ENCODE measurements at regions not wholly inside any gene's neighbourhood (a gene's known extent, or its start where the extent isn't known, plus 50 kb on each side); places are given as distances from the start of the nearest gene placed in this dataset.

GRCh38 chr1:195958131-195958530 is 650.1 kb downstream of the KCNT2 start (continued):
- TF ChIP-seq ZNF644 (tag; IDR thresholded peaks at IDR 0.05; ENCODE audit: low read depth) (no peak), FOXA3 (CRISPR knock-in tag; conservative IDR thresholded peaks at IDR 0.05 in 1 of 2, IDR thresholded peaks at IDR 0.05 in 1 of 2) (no peak), ZNF324 (CRISPR knock-in tag; IDR thresholded peaks at IDR 0.05) (no peak), ATF1 (CRISPR knock-in tag; IDR thresholded peaks at IDR 0.05) (no peak), ATF1 (tag; IDR thresholded peaks at IDR 0.05) (no peak), PURB (CRISPR knock-in tag; IDR thresholded peaks at IDR 0.05; ENCODE audit: low read depth) (no peak), HNRNPK (IDR thresholded peaks at IDR 0.05; ENCODE audit: low read depth, low read length, poor library complexity, severe bottlenecking) (no peak), ZNF174 (CRISPR knock-in tag; IDR thresholded peaks at IDR 0.05) (no peak), MTF1 (CRISPR knock-in tag; IDR thresholded peaks at IDR 0.05; ENCODE audit: borderline replicate concordance) (no peak)

GRCh38 chr1:195956845-195957244 is 651.4 kb downstream of the KCNT2 start:
- Histone ChIP-seq H3K36me3 (ENCODE audit: control insufficient read depth, insufficient read depth, low read length) (no peaks in the 10 kb centered on the region), H3K9me3 (replicated peaks; ENCODE audit: control insufficient read depth, insufficient read depth, low read depth, low read length) (no peaks in the 10 kb centered on the region), H3K27ac (ENCODE audit: extremely low read depth, low read depth, low read length) (no peak overlapping the region), H4K20me1 (replicated peaks; ENCODE audit: control insufficient read depth, insufficient read depth, low read length) (no peaks in the 10 kb centered on the region), H3K9me1 (ENCODE audit: control insufficient read depth, insufficient read depth, low read length) (no peaks in the 10 kb centered on the region), H3K27me3 (ENCODE audit: control insufficient read depth in 2 of 2, insufficient read depth in 2 of 2, low read length in 2 of 2) (no peaks in the 10 kb centered on the region), H3K4me2 (ENCODE audit: insufficient read depth, low read length) (no peak overlapping the region), H2AFZ (ENCODE audit: low read depth, low read length) (no peak overlapping the region), H3K9ac (ENCODE audit: insufficient read depth in 1 of 2, low read depth in 2 of 2, low read length in 2 of 2) (no peak overlapping the region), H3K79me2 (ENCODE audit: control insufficient read depth, insufficient read depth, low read length) (no peaks in the 10 kb centered on the region), H3K4me1 (replicated peaks in 1 of 2; ENCODE audit: control insufficient read depth in 2 of 2, insufficient read depth in 2 of 2, low read length in 2 of 2) (no peaks in the 10 kb centered on the region), H3K4me3 (no peak overlapping the region)
- no peak for DNase-seq (ENCODE audit: extremely low read depth in 1 of 4, low spot score in 3 of 4)
- CTCF ChIA-PET (ENCODE audit: low intra/inter-chr PET ratio) = no interaction called here
- intact Hi-C loops (cut with micrococcal nuclease) = no loop called here
- ATAC-seq = no peak
- POLR2A ChIA-PET = interaction anchor here (1.4 kb wide), 1 partner anchor 11 kb away, joined by 6 read pairs; no protein-coding TSS in a partner anchor
- no peak for TF ChIP-seq ZSCAN29 (IDR thresholded peaks at IDR 0.05)
- 0 out of 2 replicates have a peak, but pooled peaks have one; percentile 10 for TF ChIP-seq ZNF316 (IDR thresholded peaks at IDR 0.05)
- no peak for TF ChIP-seq ZSCAN32 (CRISPR knock-in tag; IDR thresholded peaks at IDR 0.05)
- TF ChIP-seq CTBP1 (IDR thresholded peaks at IDR 0.05; ENCODE audit: borderline replicate concordance) = no peak
- no peak for TF ChIP-seq NFIC (IDR thresholded peaks at IDR 0.05)
- no peak for TF ChIP-seq NKRF (IDR thresholded peaks at IDR 0.05; ENCODE audit: borderline replicate concordance)
- TF ChIP-seq CEBPB (tag; IDR thresholded peaks at IDR 0.05) = peak; percentile 54; the same call in 1 of the 2 replicates
- no peak for TF ChIP-seq RHOXF2B (CRISPR knock-in tag; conservative IDR thresholded peaks at IDR 0.05)
- TF ChIP-seq ZBTB8A (IDR thresholded peaks at IDR 0.05; ENCODE audit: partially characterized antibody) = no peak
- no peak for TF ChIP-seq CEBPG (CRISPR knock-in tag; IDR thresholded peaks at IDR 0.05)
- TF ChIP-seq CEBPG (tag; conservative IDR thresholded peaks at IDR 0.05 in 1 of 2, IDR thresholded peaks at IDR 0.05 in 1 of 2) = peak; percentile 23 to 51; a peak in 1 of 4 replicates
- TF ChIP-seq WHSC1 (IDR thresholded peaks at IDR 0.05; ENCODE audit: low read length) = no peak
- TF ChIP-seq SAP30 (IDR thresholded peaks at IDR 0.05; ENCODE audit: borderline replicate concordance, insufficient read depth, low read depth, low read length, poor library complexity, severe bottlenecking) = no peak
- TF ChIP-seq ZNF146 (CRISPR knock-in tag; IDR thresholded peaks at IDR 0.05; ENCODE audit: unreplicated experiment) = no peak
- TF ChIP-seq MAFG (tag; conservative IDR thresholded peaks at IDR 0.05) = peak; percentile 36
- no peak for FAIRE-seq
- in situ Hi-C loops (cut with MboI) = no loop called here
- WGBS (ENCODE audit: insufficient coverage, low coverage, missing lambda C conversion rate) = 20% methylated on average over 3 of the region's 3 CpGs
- BruUV-seq (replicated peaks) = no TSS peak

All from K562 (cell line).